HG02840 (cell line): ENCODE measurements at regions not wholly inside any gene's neighbourhood (a gene's known extent, or its start where the extent isn't known, plus 50 kb on each side); places are given as distances from the start of the nearest gene placed in this dataset.

ENCODE experiments used
- ATAC-seq: cut with Tn5 transposase; IDR thresholded peaks from one replicate; pipeline ENCODE4 v1.9.1; 2021; ENCODE audit warnings: mild to moderate bottlenecking, moderate library complexity, moderate number of reproducible peaks; ENCODE audit not compliant: unreplicated experiment, low FRiP score

GRCh38 chr4:31086756-31087330 is 366.7 kb downstream of the PCDH7 start:
- no peak for ATAC-seq

DNA sequence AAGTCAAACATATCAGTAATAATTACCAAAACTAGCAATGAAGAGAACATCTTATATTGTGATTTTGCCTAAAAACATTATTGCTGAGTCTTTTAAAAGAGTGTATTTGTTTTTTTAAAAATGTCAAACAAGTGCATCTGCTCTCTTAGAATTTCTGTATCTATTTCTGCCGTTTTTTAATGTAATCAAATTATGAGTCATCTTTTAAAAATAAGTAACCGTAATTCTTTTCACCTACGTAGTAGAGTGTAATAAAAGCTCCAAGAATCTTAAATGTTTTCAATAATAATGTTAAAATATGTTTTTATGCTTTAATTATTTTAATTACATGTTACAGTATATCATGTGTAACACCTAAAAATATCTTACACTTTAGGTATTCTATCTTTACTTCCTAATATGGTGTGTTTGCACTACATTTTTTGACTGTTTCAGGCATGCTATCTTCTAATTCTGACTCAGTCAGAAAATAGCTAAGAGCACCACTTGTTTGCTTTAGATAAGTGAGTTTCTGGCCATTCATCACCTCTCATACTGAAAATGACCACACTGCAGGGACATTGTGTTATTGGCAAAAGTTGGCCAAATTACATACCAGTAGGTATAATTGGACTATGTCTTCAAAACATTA is 368.5 kb downstream of the PCDH7 start:
- no peak for ATAC-seq

GRCh38 chr4:31089815-31090214 is 369.6 kb downstream of the PCDH7 start:
- ATAC-seq: no peak

DNA sequence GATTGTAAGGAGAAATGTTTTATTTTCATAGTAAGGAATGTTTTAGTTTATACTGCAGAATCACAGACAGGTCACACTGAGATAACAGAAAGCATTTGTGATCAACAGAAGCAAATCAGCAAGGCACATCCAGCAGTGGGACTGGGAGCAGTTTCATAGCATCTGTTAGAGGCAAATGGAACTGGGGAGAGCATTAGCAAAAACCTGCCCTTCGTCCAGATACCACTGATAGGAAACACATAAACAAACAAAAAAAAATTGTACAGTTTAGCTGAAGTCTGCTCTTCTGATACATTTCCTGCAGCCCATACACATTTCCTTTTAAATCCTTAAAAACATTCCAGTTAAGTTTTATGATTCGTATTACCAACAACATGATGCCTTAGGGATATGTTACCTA is 374.3 kb downstream of the PCDH7 start:
- ATAC-seq: no peak

DNA sequence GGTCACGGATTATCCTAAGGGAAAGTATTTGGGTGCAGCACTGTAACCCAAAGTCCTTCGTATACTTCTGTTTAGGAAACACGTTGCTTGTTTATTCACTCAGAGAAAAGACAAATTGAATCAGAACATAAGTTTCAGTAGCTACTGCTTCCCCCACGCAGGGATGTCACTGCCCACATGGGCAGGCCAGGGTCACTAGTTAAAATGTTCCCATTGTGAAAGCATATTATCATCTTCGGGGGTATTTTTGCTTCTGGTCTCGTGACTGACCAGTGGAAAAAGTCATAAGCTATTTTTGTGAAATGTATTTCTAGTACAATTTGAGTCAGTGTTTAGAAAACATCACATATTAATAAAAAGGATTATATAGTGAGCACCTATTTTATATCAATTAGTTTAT is 377.8 kb downstream of the PCDH7 start:
- ATAC-seq: no peak

- ATAC-seq: no peak
Measured at GRCh38 chr4:31100536-31100935, 380.4 kb downstream of the PCDH7 start.

GRCh38 chr4:31104043-31104442 is 383.9 kb downstream of the PCDH7 start:
- ATAC-seq: no peak

DNA sequence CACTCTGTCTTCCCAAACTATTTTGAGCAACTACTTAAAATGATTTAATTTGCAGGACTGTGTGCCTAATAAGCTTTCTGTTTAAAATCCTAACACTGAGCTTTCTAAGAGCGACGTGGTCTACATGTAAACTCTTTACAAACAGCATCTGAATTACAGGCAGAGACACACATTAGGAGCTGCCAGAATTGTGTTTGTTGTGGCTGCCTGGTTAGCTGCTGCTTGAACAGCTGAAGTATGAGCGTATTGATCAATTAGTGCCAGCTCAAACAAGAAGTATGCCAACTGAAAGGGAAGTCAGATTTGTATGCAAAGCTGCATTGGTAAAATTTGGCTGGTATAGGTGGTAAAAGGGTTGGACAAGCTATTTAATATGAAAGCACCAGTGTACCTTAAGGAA is 384.4 kb downstream of the PCDH7 start:
- no peak for ATAC-seq

DNA sequence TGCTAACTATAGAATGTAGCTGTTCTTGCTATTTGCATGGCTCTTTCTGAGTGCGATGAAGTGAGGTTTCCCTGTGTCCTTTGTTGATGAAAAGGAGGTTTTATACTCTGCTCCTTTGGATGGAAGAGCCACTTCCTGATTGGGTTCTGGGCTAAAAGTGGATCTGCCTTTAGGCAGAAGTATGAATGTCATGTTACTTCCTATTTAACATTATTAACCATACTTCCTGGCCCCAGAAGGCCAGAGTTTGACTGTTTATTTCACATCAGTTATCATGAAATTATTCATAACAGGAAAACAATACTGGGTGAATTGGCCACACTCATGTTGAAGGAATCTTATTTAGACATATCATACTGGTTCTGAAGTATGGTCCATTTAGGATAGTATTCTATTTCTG is 386.2 kb downstream of the PCDH7 start:
- no peak for ATAC-seq

DNA sequence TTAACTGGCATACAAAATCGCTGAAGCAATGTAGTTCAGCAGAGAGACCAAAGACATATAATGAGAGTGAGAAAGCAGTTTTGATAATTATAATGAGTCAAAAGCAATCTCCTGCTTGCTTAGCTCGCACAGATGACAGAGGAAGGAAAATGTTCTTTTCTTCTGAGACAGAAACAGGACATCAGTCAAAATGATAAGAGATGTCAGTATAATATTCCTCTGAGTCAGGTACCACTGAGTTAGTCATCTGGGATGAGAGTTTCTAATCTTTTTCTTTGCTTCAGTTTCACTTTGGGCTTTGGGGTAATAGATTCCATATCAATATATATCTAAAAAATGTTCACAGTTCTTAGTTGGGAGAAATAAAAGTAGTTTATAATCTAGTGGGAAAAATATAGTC is 387.2 kb downstream of the PCDH7 start:
- ATAC-seq: no peak

- ATAC-seq: no peak
Measured at GRCh38 chr4:31108762-31109161, 388.6 kb downstream of the PCDH7 start.

DNA sequence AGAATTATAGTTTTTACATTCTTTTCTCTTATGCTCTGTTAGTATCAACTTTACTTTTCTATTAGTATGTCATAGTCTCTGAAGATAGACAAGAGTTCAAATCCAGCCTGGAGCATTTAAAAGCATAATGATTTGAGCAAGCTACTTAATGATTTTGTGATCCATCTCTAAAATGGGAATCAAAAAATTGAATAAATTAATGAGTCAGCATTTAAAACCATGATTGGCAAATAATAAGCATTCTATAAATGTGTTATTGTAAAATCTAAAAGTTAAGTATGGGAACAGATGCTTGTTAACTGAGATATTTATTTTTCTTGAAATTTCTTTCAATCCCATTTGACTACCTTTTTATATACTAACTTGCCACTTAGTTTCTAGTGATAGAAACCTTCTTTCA is 391.6 kb downstream of the PCDH7 start:
- no peak for ATAC-seq

DNA sequence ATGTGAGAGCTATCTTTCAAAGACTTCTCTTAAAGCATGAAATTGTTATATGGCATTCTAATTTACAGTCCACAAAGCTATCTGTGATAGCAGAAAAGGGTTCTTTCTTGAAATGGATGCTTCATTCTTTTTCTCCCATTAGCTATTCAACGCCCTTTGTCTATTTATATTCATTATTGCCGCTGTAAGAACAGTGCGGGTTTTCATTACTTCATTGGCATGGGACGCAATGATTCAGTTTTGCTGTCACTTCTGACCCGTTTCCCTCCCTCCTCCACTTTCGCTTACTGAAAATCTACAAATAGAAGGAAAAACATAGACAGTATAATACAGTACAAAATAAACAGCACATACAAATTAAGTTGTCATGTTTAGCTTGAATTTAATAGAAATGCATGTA is 394.6 kb downstream of the PCDH7 start:
- no peak for ATAC-seq

GRCh38 chr4:31124008-31124585 is 403.9 kb downstream of the PCDH7 start:
- no peak for ATAC-seq

- ATAC-seq: no peak
Measured at GRCh38 chr4:31125061-31125460, 404.9 kb downstream of the PCDH7 start.

DNA sequence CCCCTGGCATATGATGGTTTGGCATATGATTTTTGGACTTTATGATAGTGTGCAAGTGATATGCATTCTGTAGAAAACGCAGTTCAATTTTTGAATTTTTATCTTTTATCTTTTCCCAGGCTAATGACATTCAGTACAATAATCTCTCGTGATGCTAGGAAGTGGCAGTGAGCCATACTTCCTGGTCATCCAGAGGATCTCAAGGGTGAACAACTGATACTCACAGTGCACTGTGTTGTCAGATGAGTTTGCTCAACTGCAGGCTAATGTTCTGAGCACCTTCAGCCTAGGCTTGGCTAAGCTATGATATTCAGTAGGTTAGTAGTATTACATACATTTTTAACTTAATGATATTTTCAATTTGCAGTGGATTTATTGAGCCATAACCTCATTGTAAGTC is 405.3 kb downstream of the PCDH7 start:
- no peak for ATAC-seq

DNA sequence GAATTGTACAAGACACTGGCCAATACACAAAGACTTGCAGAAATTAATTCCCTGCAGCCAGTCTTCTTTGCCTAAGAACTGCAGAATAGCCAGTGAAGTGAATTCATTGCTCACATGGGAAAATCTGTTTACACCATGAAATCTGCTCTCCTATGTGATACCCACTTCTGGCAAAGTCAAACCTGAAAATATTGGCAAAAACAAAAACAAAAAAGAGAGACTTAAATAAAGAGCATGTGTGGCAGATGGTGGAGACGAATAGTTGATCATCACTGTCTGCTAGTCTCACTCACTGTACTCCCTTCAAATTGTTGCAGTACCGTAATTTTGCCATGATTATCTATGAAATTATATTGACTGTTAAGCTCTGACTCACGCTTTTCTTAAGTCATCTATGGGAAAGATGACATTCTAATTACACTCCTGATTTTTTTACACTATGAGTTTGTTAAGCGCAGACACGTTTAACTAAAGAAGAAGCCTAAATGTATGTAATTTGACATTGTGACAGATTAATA is 406.8 kb downstream of the PCDH7 start:
- no peak for ATAC-seq

- no peak for ATAC-seq
Measured at GRCh38 chr4:31130930-31131329, 410.8 kb downstream of the PCDH7 start.

- no peak for ATAC-seq
Measured at GRCh38 chr4:31134720-31135119, 414.6 kb downstream of the PCDH7 start.

GRCh38 chr4:31139767-31140166 is 419.6 kb downstream of the PCDH7 start:
- ATAC-seq: no peak

- ATAC-seq: no peak
Measured at GRCh38 chr4:31141095-31141831, 421.1 kb downstream of the PCDH7 start.

GRCh38 chr4:31141832-31142142 is 421.6 kb downstream of the PCDH7 start:
- ATAC-seq: no peak
